DOHH2 (cell line): ENCODE measurements at regions not wholly inside any gene's neighbourhood (a gene's known extent, or its start where the extent isn't known, plus 50 kb on each side); places are given as distances from the start of the nearest gene placed in this dataset.

Experiments
- EZH2phosphoT487 ChIP-seq: fragments of 200-600 bp; sonication (generic); IDR thresholded peaks from 2 replicates; pipeline ENCODE4 v1.6.1; 2017; ENCODE audit warnings: borderline replicate concordance, mild to moderate bottlenecking, antibody characterized with exemption, low read length, moderate library complexity, mixed read lengths
- TF ChIP-seq, protein P1 (sequence below): fragments of 200-600 bp; sonication (generic); IDR thresholded peaks from one replicate; pipeline ENCODE4 v1.5.1; 2014; ENCODE audit warnings: antibody characterized with exemption, mild to moderate bottlenecking, low read depth, low read length; ENCODE audit not compliant: poor library complexity, severe bottlenecking

DNA sequence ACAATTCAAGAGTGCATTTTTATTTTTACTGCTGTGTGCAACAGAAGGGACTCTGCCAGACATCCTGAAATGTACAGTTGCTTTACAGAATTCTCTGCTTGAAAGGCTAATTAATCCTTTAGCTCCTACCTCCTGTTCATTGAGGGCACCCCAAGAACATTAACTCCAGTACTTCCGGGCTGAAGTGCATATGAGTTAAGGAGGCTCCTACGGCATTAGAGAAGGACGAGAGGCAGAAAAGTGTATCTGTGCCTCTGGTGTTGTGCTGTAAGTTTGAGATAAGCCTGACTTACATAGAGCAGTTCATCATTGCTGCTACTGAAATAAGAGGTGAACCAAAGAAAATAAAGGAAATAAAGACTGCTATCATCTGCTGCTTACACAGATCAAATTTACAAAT, 609.3 kb upstream of the ADGRB3 start:
- TF ChIP-seq, protein P1, sequence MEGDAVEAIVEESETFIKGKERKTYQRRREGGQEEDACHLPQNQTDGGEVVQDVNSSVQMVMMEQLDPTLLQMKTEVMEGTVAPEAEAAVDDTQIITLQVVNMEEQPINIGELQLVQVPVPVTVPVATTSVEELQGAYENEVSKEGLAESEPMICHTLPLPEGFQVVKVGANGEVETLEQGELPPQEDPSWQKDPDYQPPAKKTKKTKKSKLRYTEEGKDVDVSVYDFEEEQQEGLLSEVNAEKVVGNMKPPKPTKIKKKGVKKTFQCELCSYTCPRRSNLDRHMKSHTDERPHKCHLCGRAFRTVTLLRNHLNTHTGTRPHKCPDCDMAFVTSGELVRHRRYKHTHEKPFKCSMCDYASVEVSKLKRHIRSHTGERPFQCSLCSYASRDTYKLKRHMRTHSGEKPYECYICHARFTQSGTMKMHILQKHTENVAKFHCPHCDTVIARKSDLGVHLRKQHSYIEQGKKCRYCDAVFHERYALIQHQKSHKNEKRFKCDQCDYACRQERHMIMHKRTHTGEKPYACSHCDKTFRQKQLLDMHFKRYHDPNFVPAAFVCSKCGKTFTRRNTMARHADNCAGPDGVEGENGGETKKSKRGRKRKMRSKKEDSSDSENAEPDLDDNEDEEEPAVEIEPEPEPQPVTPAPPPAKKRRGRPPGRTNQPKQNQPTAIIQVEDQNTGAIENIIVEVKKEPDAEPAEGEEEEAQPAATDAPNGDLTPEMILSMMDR: no peak
- no peak for TF ChIP-seq EZH2phosphoT487
